HG02763 (cell line): ENCODE measurements at regions not wholly inside any gene's neighbourhood (a gene's known extent, or its start where the extent isn't known, plus 50 kb on each side); places are given as distances from the start of the nearest gene placed in this dataset.

ENCODE experiments used
- ATAC-seq: cut with Tn5 transposase; IDR thresholded peaks from one replicate; pipeline ENCODE4 v1.9.1; 2021; ENCODE audit warnings: mild to moderate bottlenecking, moderate library complexity; ENCODE audit not compliant: unreplicated experiment

DNA sequence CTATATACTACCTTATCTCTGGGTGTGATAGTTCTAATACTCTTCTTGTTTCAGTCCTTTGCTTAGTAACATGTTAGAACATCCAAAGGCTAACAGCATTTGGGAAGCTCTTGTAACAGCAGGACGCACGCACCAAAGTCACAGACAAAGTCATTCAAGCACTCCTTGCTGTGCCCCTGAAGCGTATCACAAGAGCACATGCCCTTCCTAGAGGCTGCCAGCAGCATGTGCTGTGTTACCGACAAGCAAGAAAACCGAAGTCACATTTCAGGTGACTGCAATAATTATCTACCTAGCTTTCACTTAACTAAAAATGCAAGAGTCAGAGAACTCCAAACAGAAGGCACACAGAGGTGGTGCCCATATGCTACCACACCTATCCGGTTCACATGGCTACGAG, 194.1 kb downstream of the KLF12 start:
- no peak for ATAC-seq

DNA sequence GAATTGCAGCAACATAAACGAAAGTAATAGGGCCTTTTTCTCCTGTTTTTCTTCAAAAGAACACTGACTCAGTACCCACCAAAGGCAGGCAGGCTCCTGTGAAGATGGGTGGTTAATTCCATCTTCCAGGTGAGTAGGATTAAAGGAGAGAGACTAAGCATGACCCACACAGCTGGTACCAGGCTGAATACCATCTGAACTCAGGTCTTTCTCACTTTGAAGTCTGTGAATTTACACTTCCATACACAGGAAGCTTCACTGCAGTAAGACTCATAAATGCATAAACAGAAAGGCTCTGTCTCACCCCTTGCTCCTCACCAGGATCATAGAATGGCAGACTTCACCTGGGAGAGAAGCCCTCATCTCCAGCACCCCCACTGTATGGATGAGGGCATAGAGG, 194.6 kb downstream of the KLF12 start:
- no peak for ATAC-seq

DNA sequence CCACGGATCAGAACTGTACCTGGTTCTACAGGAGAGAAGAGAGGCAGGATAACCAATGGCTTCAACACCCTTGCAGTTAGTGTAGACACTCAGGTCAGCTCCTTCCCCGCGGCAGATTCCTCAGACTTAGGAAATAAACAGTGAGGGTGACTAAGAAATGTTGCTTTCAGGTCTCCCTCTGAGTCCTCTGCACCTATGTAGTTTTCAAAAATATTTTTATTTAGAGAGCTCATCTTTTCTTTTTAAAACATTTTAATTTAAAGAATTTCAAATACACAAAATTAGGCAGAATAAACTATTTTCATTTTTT, 195.2 kb downstream of the KLF12 start:
- no peak for ATAC-seq

DNA sequence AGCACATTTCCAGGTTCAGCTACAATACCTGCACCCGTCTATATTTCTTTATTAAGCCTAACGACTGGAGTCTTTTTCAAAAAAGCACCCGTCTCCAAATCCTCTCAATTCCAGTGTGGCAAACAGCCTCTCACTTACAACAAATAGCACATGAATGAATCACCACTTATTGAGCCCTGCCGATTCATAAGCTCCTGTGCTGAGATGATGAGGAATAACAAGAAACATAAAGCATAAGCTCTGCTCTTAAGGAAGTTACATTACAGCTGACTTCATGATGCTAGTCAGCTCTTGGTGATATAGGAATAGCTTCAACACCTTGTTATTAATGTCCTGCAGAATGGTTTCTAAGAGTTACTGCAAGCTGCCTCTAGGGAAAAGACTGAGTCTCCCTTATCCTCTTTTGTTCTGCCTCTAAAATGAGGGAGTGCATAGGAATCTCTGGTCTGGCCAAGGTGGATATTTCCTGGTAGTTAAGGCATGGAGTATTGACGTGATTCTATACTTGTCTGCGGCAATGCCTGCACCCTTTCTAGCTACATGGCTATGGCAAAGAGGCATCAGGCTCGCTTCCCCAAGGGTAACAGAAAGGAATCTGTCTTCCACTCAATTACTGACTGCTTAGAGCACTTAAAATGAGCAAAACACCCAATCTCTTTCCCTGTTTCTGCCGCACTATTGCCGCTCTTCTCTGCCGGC, 195.7 kb downstream of the KLF12 start:
- no peak for ATAC-seq

DNA sequence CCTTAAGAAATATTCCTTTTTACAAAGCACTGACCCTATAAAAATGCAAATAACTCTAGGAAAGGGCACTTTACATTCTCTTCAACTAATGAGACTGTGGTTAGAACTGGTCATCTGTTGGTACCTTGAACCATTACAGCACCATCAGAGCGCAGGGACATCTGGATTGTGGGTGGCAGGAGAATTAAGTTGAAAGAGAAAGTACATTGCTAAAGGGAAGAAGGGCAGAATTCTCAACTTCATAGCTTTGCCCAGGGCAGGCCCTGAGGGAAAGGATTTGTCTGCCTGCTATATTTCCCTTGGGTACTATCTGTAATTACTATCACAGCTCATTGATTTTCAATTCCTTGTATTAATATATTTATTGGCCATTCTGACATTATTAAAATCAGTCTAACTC, 196.8 kb downstream of the KLF12 start:
- ATAC-seq = no peak

DNA sequence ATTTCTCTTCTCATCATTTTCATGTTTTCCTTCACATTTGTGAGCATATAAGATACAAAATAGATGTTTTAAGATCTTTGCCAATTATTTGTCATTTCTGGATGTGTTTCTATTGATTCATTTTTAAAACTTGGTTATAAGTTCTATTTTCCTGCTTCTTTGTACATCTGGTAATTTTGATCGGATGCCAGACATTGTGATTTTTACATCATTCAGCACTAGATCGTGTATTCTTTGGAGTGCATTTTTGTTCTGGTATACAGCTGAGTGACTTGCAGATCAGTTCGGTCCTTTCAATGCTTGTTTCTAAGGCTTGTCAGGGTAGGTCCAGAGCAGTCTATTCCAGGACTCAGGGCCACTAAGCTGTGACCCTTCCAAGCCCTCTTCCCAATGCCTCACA, 198.2 kb downstream of the KLF12 start:
- ATAC-seq = no peak

DNA sequence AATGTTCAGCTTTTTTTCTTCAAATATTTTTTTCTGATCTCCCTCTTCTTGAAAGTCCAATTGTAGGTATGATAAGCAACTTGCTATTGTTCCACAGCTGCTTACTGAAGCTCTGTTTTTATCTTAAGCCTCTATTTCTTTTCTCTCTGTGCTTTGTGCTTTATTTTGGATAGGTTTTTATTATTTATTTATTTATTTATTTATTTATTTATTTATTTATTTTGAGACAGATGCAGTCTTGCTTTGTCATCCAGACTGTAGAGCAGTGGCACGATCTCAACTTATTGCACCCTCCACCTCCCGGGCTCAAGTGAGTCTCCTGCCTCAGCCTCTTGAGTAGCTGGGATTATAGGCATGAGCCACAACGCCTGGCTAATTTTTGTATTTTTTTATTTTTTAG, 199.4 kb downstream of the KLF12 start:
- ATAC-seq = no peak

DNA sequence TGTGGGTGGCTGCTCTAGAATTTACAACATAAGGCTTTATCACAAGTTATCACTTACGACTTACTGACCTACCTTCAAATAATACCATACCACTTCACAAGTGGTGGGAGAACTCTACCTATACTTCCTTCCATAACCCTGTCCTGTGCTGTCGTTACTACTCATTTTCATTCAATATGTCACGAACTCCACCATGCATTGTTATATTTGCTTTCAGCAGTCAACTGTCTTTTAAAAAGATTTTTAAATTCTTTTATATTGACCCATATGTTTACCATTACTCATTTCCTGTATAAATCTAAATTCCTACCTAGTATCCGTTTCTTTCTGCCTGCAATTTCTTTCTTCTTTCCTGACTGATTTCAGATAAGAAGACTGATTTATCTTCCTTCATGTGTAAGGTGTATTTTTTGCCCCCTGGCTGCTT, 200.0 kb downstream of the KLF12 start:
- no peak for ATAC-seq

DNA sequence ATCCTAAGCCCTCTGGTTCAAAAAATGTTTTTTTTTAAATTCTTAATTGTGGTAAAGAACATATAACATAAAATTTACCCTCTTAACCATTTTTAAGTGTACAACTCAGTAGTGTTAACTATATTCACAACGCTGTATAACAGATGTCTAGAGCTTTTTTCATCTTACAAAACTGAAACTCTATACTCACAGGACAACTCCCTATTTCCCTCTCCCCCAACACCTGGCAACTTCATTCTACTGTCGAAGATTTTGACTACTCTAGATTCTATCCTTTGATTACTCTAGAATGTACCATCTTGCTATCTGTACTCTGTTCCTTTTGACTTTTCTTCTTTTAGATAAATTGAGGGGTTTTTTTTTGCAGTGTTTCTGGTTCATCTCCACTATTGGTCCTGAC, 200.4 kb downstream of the KLF12 start:
- peak; percentile 51 for ATAC-seq

DNA sequence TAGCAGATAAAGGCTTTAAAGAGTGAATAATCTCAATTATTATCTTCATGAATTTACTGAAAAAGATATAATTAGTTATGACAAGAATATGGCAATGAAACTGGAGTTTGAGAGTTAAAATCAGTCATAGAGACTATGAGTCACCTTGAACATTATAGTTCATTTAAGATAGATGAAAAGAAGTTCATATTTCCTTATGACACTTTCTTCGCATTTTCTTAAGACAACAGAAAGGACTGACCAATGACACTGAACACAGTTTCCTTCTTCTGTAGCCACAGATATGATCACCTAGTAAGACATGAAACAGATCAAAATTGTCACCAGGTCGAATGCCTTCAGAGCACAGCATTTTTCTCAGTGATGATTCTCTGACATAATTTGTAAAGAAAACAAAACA, 202.1 kb downstream of the KLF12 start:
- no peak for ATAC-seq

DNA sequence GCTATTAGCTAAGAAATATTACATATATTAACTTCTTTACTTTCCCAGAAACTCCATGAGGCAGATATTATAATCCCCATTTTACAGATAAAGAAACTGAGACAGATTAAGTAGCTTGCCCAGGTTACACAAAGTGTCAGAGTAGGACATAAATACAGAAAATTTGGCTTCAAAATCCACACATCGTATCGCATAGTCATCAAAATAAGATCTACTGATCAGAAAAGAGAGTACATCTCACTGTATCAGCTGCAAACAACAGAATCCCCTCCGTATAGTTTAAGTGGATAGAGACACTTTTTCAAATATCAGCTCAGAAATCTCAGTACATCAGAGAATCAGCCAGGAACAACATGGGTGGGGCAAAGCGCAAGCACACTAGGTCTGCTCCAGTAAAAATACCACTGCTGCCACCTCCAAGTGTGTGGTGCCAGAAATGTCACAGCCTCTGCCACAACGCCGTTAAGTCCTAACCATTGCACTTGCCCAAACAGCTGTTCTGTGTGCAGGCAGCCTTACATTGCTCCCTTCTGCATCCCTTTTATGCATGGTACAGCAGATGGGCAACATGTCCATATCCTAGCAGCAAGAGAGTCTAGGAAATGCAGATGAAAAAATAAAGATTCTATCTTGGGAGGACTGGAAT, 204.8 kb downstream of the KLF12 start:
- no peak for ATAC-seq

DNA sequence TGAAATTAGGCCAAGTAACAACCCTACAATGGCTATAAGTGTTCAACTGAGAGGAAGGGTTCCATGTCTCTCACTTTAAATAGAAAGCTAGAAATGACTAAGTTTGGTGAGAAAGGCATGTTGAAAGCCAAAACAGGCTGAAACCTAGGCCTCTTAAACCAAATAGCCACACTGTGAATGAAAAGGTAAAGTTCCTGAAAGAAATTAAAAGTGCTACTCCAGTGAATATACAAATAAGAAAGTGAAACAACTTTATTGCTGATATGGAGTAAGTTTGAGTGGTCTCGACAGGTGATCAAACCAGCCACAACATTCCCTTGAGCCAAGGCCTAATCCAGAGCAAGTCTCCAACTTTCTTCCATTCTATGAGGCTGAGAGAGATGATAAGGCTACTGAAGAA, 209.6 kb downstream of the KLF12 start:
- peak; percentile 77 for ATAC-seq

DNA sequence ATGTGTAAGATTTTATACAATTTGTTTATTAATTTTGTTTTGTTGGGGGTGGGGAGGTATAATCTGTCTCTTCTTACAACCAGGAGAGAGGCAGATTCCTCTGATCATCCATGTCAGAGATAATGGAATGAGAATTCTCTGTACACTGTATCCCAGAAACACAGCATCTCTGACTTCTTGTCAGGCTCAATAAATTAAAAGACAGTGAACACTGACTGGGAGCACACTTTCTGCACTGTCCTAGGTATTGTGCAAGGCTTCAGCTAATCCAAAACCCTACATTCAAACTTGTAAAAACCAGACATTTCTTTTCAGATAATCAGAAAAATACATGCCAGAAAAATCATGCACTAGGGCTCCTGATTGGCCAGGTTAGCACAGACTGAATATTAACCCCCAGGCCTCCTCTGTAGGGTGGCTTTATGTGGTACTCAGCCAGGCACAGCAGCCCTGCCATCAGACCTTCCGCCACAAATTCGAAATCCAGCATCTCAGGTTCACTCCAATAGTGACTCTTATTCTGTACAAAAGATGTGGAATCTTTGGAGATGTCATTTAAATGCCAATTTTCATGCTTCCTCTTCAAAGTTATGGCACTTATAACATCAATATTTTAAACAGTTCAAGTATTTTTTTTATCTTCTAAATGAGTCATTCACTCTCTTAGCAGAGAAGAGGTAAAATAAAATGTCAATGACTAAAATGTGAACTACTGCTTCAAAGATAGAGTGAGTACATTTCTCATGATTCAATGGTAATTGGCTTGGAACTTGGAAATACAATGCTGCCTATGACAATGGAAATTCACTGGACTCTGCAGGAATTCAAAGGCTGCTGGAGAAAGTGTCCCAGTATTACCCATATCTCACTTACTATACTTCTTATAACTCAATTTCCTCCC, 211.5 kb downstream of the KLF12 start:
- no peak for ATAC-seq

DNA sequence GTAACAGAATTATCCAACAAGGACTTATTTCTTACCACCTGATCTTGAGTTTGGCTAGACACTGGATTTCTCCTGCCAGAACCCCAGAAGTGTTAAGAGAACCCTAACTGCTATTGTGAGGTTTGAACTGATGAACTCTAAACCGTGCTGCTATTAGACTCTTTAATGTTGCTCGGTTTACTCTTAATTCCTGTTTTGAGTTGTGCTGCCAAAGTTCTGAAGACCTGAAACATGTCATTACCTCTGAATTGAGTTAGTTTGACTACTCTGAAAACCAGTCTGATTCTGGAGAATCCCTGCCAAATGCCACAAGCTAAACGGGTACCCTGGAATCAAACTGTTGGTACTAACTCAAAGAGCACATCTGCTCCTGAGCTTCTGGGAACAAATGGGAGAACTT, 215.5 kb downstream of the KLF12 start:
- ATAC-seq = no peak

DNA sequence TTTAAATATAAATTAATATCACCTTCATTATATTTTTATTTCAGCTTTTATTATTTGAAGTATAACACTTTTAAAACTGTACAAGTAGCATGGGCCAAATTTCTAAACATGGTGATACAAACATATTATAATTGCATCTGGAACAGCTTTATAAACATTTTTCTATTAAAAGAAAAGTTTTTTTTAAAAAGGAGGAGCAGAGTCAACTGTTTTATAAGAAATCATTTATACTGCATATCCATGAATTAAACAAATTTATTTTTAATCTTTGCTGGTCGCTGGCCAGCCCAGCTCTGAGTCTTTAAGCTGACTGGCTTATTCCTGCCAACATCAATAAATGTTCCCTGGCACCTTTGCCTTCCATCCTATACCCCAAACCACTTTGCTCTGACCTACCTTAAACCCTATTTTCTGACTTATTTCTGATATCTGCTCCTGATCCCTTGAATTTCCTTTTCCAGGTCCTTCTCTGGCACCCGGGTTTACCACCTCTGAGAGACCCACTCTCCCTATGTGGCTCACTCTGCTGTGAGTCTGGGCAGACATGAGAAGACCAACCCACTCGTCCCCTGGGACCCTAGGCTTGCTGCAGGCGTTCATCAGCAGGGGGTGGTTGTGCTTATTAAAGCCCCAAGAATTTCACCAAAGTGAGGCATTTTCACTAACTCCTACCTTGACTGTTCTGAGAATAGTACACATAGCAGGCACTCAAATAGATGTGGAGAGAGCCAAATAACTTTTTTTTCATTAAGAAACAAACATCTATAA, 220.3 kb downstream of the KLF12 start:
- ATAC-seq = peak; percentile 59

DNA sequence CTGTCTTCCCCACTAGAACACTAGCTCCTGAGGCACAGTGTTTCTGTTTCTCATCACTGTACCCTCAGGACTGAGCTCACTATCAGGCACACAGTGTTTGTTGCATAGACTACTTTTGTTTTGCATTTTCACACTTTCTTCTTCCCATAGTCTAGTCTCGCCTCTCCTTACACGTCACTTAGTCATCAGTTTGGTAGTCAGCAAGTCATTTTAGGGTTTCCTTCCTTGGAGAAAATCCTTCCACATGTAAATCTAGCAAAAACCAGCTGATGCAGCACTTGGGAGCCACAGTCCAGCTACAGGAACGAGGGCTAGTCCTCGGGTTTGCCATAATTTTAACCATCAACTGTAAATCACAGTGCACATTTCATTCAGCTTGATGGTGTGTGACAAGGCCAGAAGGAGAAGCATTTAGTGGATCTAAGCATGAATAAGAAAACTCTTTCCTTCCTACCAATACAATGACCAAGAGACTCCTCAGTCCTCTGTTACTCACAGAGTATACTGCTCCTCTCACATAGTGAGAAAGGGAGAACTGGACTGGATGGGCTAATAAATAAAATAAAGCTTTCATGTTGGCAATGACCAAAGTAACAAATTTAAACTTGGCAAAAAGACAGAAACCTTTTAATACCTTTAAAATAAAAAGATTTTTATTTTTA, 221.0 kb downstream of the KLF12 start:
- peak; percentile 45 for ATAC-seq

DNA sequence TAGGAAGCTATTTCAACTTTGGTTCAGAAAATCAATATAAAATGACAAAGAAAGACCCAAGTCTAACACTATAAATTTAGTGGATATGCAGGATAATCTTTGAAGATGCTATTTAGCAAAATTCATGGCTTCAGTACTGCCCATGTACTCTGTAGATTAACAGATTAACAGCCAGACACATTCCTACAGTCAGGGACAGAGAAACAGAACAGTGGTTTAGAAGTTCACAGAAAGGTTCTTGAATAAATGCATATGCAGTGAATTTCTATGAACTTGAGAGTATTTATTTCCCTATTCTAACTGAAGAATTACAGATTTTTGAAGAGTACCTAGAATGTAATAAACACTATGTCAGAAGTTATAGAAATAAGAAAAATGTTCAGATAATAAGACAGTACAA, 222.8 kb downstream of the KLF12 start:
- no peak for ATAC-seq

DNA sequence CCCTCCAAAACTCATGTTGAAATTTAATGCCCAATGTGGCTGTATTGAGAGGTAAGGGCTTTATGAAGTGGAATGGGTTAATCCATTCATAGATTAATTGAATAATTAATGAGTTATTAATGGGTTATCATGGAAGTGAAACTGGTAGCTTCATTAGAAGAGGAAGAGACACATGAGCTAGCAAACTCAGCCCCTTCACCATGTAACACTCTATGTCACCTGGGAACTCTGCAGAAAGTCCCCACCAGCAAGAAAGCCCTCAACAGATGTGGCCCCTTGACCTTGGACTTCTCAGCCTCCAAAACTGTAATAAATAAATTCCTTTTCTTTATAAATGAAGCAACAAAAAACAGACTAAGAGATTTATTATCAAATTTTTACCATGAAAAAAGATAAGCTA, 223.5 kb downstream of the KLF12 start:
- no peak for ATAC-seq

DNA sequence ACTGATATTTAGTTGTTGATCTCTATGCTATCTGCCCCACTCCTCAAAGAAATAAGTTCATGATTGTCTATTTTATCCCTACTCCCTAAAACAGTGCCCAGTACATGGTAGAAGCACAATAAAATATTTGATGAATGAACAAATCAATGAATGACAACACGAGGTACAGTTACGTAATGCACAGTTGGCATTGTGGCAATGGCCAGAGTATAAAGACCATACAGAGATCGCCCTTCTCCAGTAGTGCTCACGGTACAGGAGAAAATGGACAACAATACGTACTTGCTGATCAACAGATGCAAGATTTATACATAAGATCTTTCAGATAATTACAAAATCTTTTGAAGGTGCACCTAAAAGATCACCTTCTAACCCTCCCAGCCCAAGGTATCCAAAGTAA, 225.4 kb downstream of the KLF12 start:
- no peak for ATAC-seq

DNA sequence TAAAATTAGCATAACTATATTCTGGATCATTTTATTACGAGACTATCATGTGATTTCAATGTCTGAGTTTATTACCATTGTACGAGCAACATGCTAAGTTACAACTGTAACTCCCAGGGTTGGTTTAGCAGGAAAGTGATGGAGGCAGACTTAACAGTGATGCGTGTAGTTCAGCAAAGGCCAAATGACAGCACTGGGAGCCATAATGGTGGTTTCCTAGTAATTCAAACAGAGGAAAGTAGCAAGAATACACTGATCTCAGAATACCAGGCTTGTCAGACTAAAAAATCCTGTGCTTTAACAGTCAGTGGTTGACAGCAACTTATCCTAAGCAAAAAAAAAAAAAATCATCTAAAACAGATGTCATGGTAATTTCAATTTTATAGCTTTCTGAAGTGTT, 229.6 kb downstream of the KLF12 start:
- no peak for ATAC-seq

DNA sequence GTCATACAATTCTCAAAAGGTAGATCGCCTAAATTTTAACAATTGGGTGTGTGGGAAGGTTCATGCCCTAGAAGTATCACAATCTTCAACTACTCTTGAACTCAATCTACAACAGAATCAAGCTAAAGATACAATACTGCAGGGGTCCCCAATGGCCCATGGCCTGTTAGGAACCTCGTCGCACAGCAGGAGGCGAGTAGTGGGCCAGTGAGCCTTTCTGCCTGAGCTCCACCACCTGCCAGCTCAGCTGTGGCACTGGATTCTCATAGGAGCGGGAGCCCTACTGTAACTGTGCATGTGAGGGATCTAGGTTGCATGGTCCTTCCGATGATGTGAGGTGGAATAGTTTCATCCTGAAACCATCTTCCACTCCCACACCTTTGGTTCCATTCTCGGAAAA, 230.6 kb downstream of the KLF12 start:
- ATAC-seq = no peak
